ENCODE measurements at regions not wholly inside any gene's neighbourhood (a gene's known extent, or its start where the extent isn't known, plus 50 kb on each side); places are given as distances from the start of the nearest gene placed in this dataset.

GRCh38 chr10:120700426-120700825 lies 150.7 kb upstream of the WDR11 start:
- in situ Hi-C loops (cut with HindIII; ENCODE audit: extremely low pct_ligation_motif_present, low pct_unique_long_range_greater_than_20kb) (no loop called here), intact Hi-C loops (cut with micrococcal nuclease; ENCODE audit: unreplicated experiment) (no loop called here)
- Histone ChIP-seq H3K79me2 (ENCODE audit: insufficient read depth, low read length) (no peaks in the 10 kb centered on the region), H2AFZ (ENCODE audit: low read length) (no peak overlapping the region), H3K4me2 (ENCODE audit: low read depth, low read length) (no peak overlapping the region), H3K27ac (ENCODE audit: extremely low read length, insufficient read depth, low read length) (no peak overlapping the region), H3K4me3 (replicated peaks in 1 of 3; ENCODE audit: insufficient read depth in 1 of 3, low read depth in 2 of 3, low read length in 3 of 3) (no peak overlapping the region), H3K27me3 (ENCODE audit: control insufficient read depth in 1 of 2, insufficient read depth in 2 of 2, low read length in 2 of 2) (peaks cover 0 to 7% of the 10 kb centered on the region in 2 experiments; a peak in 1 of 5 replicates), H3K9ac (ENCODE audit: insufficient read depth, low read depth, low read length) (no peak overlapping the region), H4K20me1 (ENCODE audit: insufficient read depth, low read length) (no peaks in the 10 kb centered on the region), H3K9me3 (ENCODE audit: low read length) (peaks cover 17% of the 10 kb centered on the region), H3K36me3 (replicated peaks in 1 of 2; ENCODE audit: control insufficient read depth in 1 of 2, insufficient read depth in 2 of 2, low read length in 2 of 2) (no peaks in the 10 kb centered on the region), H3K4me1 (ENCODE audit: insufficient read depth, low read length) (no peaks in the 10 kb centered on the region)
- BruUV-seq (replicated peaks), result no TSS peak
- TF ChIP-seq ZNF639 (CRISPR knock-in tag; conservative IDR thresholded peaks at IDR 0.05), result no peak
- no peak for TF ChIP-seq HNF1A (IDR thresholded peaks at IDR 0.05; ENCODE audit: low read depth)
- no peak for TF ChIP-seq HNF1A (CRISPR knock-in tag; IDR thresholded peaks at IDR 0.05; ENCODE audit: borderline replicate concordance)
- no peak for FAIRE-seq
- no peak for DNase-seq (ENCODE audit: low spot score)
- 5% methylated on average over 2 of the region's 2 CpGs for WGBS (ENCODE audit: low lambda C conversion rate)
- ATAC-seq, result no peak
- CTCF ChIA-PET (ENCODE audit: low intra/inter-chr PET ratio, low total read pairs), result no interaction called here
- POLR2A ChIA-PET, result no interaction called here
